ENCODE measurements at regions not wholly inside any gene's neighbourhood (a gene's known extent, or its start where the extent isn't known, plus 50 kb on each side); places are given as distances from the start of the nearest gene placed in this dataset.

DNA sequence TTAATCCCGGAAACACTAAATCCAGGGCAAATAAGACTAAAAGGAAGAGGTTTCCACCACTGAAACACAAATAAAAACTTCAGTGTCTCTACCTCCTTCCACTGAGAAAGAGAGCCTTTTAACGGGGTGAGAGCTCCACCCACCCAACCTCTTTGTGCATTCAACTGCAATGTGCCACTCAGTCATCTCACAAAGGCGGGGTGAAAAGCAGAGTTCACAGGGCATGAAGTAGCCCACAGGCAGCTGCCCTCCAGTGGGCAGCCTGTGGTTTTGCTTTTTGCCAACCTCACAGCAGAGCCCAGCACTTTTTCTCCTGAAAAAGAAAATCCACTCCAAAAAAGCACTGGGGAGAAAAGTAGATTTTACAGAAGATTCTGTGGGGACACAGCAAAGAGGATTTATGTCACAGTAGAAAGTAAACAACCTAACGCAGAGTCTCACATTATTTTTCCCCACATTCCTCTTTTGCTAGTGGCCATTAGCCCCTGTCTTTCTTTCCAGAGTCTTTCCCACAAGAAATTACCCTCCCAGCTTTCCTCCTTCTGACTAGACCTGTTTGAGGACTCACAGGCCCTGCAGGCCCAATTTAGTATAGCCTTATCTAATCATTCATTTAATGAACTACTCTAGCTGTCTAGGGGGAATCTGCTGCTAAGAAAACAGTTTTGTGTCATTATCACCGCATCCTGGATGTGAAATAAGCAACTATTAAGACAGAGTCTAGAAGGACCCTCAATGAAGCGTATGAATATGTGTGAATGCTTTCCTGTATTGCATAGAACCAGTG is 753.8 kb upstream of the FOXG1 start:
- POLR2A ChIA-PET, result no interaction called here
- DNase-seq (no peak), ATAC-seq (no peak)
- TF ChIP-seq, protein P1, sequence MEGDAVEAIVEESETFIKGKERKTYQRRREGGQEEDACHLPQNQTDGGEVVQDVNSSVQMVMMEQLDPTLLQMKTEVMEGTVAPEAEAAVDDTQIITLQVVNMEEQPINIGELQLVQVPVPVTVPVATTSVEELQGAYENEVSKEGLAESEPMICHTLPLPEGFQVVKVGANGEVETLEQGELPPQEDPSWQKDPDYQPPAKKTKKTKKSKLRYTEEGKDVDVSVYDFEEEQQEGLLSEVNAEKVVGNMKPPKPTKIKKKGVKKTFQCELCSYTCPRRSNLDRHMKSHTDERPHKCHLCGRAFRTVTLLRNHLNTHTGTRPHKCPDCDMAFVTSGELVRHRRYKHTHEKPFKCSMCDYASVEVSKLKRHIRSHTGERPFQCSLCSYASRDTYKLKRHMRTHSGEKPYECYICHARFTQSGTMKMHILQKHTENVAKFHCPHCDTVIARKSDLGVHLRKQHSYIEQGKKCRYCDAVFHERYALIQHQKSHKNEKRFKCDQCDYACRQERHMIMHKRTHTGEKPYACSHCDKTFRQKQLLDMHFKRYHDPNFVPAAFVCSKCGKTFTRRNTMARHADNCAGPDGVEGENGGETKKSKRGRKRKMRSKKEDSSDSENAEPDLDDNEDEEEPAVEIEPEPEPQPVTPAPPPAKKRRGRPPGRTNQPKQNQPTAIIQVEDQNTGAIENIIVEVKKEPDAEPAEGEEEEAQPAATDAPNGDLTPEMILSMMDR (IDR thresholded peaks at IDR 0.05), result no peak
- H3K27me3 Mint-ChIP-seq, result no peaks in the 10 kb centered on the region
- H3K9me3 Mint-ChIP-seq, result peaks cover 14% of the 10 kb centered on the region
- intact Hi-C loops (cut with micrococcal nuclease), result no loop called here
- no peaks in the 10 kb centered on the region for H3K36me3 Mint-ChIP-seq (ENCODE audit: low read depth)
- H3K27ac Mint-ChIP-seq, result no peak overlapping the region
- CTCF ChIA-PET, result no interaction called here
- H3K4me3 Mint-ChIP-seq, result no peak overlapping the region
- no peaks in the 10 kb centered on the region for H3K4me1 Mint-ChIP-seq (ENCODE audit: low read depth)

DNA sequence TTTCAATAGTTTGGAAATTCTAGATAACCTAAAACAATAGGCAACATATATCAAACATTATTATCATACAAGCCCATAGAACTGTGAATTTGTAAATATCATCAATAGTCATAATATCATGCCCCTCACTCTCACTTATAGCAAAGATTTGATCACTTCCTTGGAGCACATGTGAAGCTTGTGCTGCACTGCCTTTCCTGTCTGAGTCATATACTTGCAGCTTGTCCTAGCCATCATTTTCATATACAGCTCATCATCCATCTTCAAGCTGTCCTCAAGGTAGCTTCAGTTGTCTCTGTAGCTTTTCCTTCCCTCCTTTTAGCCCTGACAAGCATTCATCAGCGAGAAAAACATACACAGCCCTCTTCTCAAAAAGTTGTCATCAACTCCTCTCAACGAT is 746.5 kb upstream of the FOXG1 start:
- Mint-ChIP-seq H3K36me3 (ENCODE audit: low read depth) (no peaks in the 10 kb centered on the region), H3K4me1 (ENCODE audit: low read depth) (no peaks in the 10 kb centered on the region), H3K27ac (no peak overlapping the region), H3K9me3 (peaks cover 9% of the 10 kb centered on the region), H3K27me3 (no peaks in the 10 kb centered on the region), H3K4me3 (no peak overlapping the region)
- DNase-seq (no peak), ATAC-seq (no peak)
- ChIA-PET POLR2A (no interaction called here), CTCF (no interaction called here)
- TF ChIP-seq, protein P1 (IDR thresholded peaks at IDR 0.05), result no peak
- intact Hi-C loops (cut with micrococcal nuclease), result no loop called here

DNA sequence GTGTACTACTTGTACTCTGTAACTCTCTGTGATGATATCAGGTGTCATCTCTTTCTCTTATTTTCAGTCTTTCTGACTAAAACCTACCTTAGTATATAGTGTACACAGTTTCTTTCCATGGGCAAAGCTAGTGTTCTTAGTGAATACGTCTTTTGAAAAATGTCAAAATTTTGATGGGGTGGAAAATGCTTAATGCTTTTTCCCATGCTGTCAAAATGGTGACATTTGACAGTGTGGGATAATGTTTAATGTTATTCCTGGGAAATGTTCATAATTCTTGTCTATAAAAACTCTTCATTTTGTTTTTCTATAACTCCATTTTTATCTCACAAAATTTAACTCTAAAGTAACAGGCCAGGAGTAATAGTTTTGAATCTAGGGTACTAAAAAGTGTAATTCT is 742.7 kb upstream of the FOXG1 start:
- DNase-seq (no peak), ATAC-seq (no peak)
- CTCF ChIA-PET, result no interaction called here
- Mint-ChIP-seq H3K27ac (no peak overlapping the region), H3K27me3 (no peaks in the 10 kb centered on the region), H3K9me3 (peaks cover 12% of the 10 kb centered on the region), H3K36me3 (ENCODE audit: low read depth) (no peaks in the 10 kb centered on the region), H3K4me3 (no peak overlapping the region), H3K4me1 (ENCODE audit: low read depth) (no peaks in the 10 kb centered on the region)
- intact Hi-C loops (cut with micrococcal nuclease), result no loop called here
- POLR2A ChIA-PET, result no interaction called here
- TF ChIP-seq, protein P1 (IDR thresholded peaks at IDR 0.05), result no peak

DNA sequence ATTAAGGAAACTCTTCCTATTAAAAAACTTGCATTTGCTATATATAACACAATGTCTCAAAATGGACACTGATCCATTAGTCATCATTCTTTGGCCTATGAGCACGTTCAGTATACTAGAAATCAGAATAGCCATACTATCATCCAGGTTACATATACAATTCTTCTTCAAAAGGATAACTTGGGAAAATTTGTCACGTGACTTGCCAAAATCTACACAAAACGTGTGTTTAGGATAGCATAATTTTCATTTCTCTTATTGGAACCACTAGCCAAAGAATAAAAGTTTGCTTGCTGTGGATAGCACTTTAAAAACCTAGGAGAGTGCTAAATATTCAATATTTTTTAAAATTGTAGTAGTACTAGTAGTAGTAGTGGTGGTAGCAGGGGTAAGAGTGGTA is 714.3 kb upstream of the FOXG1 start:
- CTCF ChIA-PET, result no interaction called here

DNA sequence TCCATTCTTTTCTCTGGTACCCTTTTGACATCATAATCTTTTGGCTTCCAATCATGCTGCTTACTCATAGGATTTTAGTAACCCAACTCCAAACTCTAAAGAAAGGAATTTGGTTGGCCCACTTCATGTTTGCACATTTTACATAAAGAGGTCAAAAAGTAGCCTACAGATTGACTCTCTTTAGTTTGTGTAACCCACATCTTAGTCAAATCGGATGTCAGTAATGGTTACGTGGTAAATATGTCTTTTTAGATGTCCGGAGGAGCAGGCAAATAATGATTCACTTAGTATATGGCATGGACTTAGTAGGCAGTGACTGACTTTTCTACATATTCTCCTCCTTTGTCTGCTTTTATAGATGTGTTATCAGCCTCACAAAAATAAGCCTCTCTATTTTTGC is 711.6 kb upstream of the FOXG1 start:
- Mint-ChIP-seq H3K9me3 (peaks cover 16% of the 10 kb centered on the region), H3K4me3 (no peak overlapping the region), H3K27me3 (no peaks in the 10 kb centered on the region), H3K27ac (no peak overlapping the region), H3K4me1 (ENCODE audit: low read depth) (no peaks in the 10 kb centered on the region), H3K36me3 (ENCODE audit: low read depth) (no peaks in the 10 kb centered on the region)
- intact Hi-C loops (cut with micrococcal nuclease), result no loop called here
- DNase-seq, result no peak
- TF ChIP-seq, protein P1 (IDR thresholded peaks at IDR 0.05), result no peak
- ChIA-PET POLR2A (no interaction called here), CTCF (no interaction called here)
- ATAC-seq, result no peak

More for the DNA sequence above, 714.3 kb upstream of the FOXG1 start:
- TF ChIP-seq, protein P1 (IDR thresholded peaks at IDR 0.05), result no peak
- no peak for ATAC-seq
- H3K9me3 Mint-ChIP-seq, result peaks cover 17% of the 10 kb centered on the region
- no peaks in the 10 kb centered on the region for H3K4me1 Mint-ChIP-seq (ENCODE audit: low read depth)
- no peaks in the 10 kb centered on the region for H3K27me3 Mint-ChIP-seq
- DNase-seq, result no peak
- POLR2A ChIA-PET, result no interaction called here
- intact Hi-C loops (cut with micrococcal nuclease), result no loop called here
- no peak overlapping the region for H3K4me3 Mint-ChIP-seq
- no peaks in the 10 kb centered on the region for H3K36me3 Mint-ChIP-seq (ENCODE audit: low read depth)
- no peak overlapping the region for H3K27ac Mint-ChIP-seq

All from activated CD8-positive, alpha-beta T cell treated with anti-CD3 and anti-CD28 coated beads for 36 hours (primary cell).